ENCODE measurements at regions not wholly inside any gene's neighbourhood (a gene's known extent, or its start where the extent isn't known, plus 50 kb on each side); places are given as distances from the start of the nearest gene placed in this dataset.

- no peak for DNase-seq
Observed at GRCh38 chr10:2850202-2850601, 217.1 kb upstream of the PFKP start.

GRCh38 chr10:2844925-2845324, 222.4 kb upstream of the PFKP start:
- no peak for DNase-seq

GRCh38 chr10:2839081-2839725, 228.1 kb upstream of the PFKP start:
- DNase-seq = no peak

- DNase-seq = no peak
Observed at GRCh38 chr10:2837674-2838073, 229.7 kb upstream of the PFKP start.

GRCh38 chr10:2836921-2837662, 230.3 kb upstream of the PFKP start:
- no peak for DNase-seq

- DNase-seq = no peak
Observed at GRCh38 chr10:2834214-2834613, 233.1 kb upstream of the PFKP start.

- DNase-seq = no peak
Observed at GRCh38 chr10:2831509-2831908, 235.8 kb upstream of the PFKP start.

- DNase-seq = no peak
Observed at GRCh38 chr10:2828741-2829140, 238.6 kb upstream of the PFKP start.

DNA sequence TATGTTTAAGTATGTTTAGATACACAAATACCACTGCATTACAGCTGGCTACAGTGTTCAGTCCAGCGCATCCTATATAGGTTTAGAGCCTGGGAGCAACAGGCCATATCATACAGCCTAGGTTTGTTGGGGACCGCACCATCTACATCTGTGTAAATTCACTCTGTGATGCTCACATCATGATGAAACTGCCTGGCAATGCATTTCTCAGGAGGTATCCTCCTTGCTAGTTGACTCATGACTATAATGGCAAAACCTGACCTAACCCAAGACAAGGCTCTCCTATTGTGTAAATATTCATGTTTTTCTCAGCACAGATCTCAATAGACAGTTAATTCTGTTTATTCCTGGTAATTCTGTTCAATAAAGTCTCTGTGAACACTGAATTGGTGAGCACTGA, 240.7 kb upstream of the PFKP start:
- DNase-seq = no peak

GRCh38 chr10:2825841-2826240, 241.5 kb upstream of the PFKP start:
- DNase-seq = no peak

- DNase-seq = no peak
Observed at GRCh38 chr10:2817940-2818636, 249.3 kb upstream of the PFKP start.

GRCh38 chr10:2813693-2814092, 253.7 kb upstream of the PFKP start:
- no peak for DNase-seq

GRCh38 chr10:2813286-2813685, 254.1 kb upstream of the PFKP start:
- peak; percentile 22 for DNase-seq

DNA sequence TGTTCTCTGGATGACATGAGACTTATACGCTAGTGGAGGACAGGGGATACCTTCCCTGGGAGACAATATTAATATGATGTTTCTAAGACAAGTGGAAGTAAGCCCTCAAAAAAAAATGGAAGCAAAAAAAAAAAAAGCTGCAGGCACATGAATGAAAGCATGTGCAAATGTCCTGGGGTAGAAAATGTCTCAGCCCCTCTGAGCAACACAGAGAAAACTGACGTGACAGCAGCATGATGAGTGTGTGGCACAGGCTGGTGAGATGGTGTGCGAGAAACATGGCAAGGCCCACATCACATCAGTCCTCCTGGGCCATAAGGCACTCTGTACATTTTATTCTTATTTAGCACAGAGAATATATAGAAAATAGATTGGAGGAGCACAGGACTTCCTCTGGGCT, 254.7 kb upstream of the PFKP start:
- no peak for DNase-seq

DNA sequence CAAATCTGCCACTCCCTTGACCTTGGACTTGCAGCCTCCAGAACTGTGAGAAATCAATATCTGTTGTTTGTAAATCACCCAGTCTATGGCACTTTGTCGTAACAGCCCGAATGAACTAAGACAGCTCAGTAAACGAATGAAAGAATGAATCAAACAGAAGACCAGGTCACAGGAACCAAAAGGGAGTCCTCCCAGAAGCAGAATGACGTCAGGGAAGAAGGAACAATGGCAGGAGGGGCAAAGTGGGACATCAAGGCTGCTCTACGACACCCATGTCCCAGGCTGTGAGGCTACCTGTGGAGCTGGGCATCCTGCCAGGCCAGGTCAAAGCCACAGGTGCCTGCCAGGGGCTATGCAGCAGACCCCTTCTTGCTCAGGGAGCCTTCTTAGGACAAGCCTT, 267.2 kb upstream of the PFKP start:
- no peak for DNase-seq

DNA sequence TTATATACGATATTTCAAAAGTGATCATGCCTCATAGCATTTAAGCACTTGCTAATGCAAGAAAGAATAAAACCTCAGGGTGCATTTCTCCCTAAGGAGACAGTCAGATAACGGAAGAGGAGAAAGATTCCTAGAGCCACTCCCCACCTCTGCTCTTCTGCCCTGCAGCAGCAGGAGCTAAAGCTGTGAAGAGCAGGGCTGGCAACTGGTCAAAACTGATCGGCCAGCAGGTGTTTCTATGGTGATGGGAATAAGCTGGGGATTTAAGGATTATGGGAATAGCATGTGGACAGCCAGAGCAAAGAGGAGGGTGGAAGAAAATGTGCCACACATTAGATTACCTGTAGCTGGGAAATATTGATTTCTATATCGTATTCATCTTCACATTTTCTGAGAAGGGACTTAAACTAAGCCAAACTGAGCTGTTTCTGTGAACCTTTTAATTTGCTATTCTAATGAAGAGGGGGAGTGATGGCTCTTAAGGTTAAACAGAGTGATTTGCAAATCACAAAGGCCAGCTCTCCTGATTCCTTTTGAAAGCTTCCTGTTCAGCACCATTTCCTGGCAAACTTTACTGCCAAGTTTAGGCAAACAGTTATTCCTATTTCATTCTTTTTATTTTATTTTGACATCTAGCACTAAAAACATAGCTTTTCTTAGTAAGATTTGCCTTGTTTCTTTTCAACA, 268.9 kb upstream of the PFKP start:
- DNase-seq = no peak

DNA sequence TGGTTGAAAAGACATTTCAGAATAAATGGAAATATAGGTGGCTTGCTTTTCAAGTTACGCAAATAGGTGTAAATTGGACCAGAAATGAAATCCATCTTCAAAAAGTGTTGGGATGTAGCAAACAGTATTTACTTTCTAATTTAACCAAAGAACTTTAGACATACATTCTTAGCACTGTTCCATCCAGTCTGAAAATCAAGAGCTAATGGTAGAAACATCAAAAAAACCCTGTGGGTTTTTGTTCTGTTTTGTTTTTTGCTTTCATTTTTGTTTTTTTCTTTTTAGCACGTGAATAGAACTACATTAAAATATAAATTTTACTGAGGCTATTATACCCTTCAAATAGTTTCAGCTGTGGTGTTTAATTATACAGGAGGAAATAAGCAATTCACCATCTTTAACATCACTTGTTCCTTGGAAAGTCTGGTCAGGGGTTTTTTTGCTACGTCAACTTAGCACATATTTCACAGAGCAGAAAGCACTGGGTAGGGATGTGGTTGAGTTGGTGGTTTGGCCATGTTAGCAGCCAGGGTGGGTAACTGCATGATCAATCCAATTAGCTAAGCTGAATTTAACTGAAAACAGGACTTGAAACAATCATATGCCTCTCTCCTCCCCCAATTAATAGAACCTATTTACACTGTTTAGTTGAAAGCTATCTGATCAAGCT, 275.4 kb upstream of the PFKP start:
- no peak for DNase-seq

- DNase-seq = no peak
Observed at GRCh38 chr10:2790396-2791188, 276.8 kb upstream of the PFKP start.

- DNase-seq = no peak
Observed at GRCh38 chr10:2786251-2786650, 281.1 kb upstream of the PFKP start.

GRCh38 chr10:2784766-2785165, 282.6 kb upstream of the PFKP start:
- DNase-seq = no peak

DNA sequence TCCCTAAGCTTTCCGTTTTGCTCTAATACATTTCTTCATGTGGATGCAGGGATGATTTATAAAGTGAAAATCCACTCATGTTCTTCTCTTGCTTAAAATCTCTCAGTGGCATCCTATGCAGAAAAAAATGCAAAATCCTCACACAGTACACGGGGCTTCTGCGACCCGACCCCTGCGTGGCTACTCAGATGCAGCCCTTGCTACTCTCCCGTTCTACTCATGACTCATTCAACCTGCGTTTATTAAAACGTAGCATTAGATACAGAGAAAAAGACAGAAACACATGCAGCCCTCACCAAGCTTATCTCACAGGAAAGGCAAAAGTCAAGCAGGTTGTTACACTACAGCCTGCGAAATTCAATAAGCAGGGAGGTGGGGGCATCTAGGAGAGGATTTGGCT, 284.4 kb upstream of the PFKP start:
- DNase-seq = no peak

GRCh38 chr10:2782265-2782664, 285.1 kb upstream of the PFKP start:
- no peak for DNase-seq
